GM06990 (cell line): ENCODE measurements at regions not wholly inside any gene's neighbourhood (a gene's known extent, or its start where the extent isn't known, plus 50 kb on each side); places are given as distances from the start of the nearest gene placed in this dataset.

Experiments
- DNase-seq: peaks from one replicate; pipeline ENCODE4 v3.0.0-alpha.2; 2011; ENCODE audit not compliant: insufficient read length; ENCODE audit errors: extremely low read depth
- H3K27me3 ChIP-seq: replicated peaks from 2 replicates; pipeline ENCODE4 v1.6.0; 2011; ENCODE audit warnings: low read length; ENCODE audit not compliant: control insufficient read depth, insufficient read depth
- H3K36me3 ChIP-seq: 2 replicates; pipeline ENCODE4 v1.5.1; 2011; ENCODE audit warnings: low read length; ENCODE audit not compliant: control insufficient read depth, insufficient read depth
- H3K4me3 ChIP-seq: replicated peaks from 2 replicates; pipeline ENCODE4 v1.5.1; 2011; ENCODE audit warnings: low read depth, mild to moderate bottlenecking, control low read depth, low read length
- TF ChIP-seq, protein P1 (sequence below): IDR thresholded peaks from 2 replicates; pipeline ENCODE4 v1.5.1; 2011; ENCODE audit warnings: low read length, control low read depth, mild to moderate bottlenecking, inconsistent platforms; ENCODE audit not compliant: insufficient read depth, poor library complexity, severe bottlenecking

DNA sequence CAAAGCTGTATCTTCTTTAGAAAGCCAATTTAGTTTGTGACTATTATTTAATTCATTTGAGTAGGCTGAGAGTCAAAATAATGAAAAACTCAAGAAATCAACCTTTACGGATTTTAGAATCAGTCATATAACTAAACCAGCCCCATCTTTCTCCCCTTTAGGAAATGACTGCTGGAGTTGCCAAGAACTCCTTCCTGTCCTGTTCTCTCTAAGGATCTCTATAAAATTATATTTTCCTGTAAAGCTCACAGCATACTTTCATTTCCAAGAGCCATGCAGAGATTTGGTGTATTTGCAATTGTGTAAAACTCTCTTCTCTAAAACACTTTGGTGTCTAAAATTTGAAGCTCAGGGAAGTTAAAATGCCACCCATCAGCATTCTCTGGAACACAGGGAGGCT lies 323.4 kb upstream of the GBE1 start:
- no peak for DNase-seq
- Histone ChIP-seq H3K4me3 (no peak overlapping the region), H3K36me3 (no peaks in the 10 kb centered on the region), H3K27me3 (no peaks in the 10 kb centered on the region)
- TF ChIP-seq, protein P1, sequence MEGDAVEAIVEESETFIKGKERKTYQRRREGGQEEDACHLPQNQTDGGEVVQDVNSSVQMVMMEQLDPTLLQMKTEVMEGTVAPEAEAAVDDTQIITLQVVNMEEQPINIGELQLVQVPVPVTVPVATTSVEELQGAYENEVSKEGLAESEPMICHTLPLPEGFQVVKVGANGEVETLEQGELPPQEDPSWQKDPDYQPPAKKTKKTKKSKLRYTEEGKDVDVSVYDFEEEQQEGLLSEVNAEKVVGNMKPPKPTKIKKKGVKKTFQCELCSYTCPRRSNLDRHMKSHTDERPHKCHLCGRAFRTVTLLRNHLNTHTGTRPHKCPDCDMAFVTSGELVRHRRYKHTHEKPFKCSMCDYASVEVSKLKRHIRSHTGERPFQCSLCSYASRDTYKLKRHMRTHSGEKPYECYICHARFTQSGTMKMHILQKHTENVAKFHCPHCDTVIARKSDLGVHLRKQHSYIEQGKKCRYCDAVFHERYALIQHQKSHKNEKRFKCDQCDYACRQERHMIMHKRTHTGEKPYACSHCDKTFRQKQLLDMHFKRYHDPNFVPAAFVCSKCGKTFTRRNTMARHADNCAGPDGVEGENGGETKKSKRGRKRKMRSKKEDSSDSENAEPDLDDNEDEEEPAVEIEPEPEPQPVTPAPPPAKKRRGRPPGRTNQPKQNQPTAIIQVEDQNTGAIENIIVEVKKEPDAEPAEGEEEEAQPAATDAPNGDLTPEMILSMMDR, result no peak

DNA sequence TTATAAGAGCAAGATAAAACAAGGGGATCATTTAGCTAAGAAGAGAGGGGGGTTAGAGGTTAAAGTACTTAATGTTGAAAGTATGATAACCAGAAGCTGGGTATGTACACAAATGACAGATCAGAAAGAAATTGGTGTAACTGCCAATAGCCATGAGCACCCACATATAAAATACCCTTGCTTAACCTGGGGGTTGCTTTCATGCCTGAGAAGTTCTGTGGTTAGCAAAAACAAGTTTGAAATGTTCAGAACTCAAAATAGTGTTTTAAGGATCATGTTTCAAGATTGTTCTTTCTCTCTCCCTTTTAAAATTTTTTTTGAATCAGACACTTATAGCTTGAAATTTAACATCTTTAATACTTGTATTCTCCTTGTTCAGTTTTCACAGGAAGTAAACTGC lies 321.4 kb upstream of the GBE1 start:
- H3K36me3 ChIP-seq, result no peaks in the 10 kb centered on the region
- DNase-seq, result no peak
- no peak overlapping the region for H3K4me3 ChIP-seq
- TF ChIP-seq, protein P1, result no peak
- no peaks in the 10 kb centered on the region for H3K27me3 ChIP-seq

DNA sequence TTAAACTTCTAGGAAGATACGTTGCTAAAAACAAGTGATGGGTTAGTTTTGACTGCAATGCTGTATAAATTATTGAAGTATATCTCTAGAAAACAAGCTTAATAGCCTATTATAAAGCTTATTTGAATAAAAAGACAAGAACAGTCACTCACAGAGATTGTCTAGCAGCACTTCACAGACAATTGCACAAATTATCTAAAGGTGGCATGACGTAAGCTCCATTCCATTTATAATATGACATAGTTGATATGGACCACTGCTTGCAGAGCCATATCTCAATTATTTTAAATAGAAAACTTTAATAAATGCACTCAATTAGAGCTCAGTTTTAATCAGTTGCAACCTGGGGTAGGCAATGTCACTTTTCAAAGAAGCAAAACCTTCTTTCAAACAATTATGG lies 319.9 kb upstream of the GBE1 start:
- H3K4me3 ChIP-seq, result no peak overlapping the region
- H3K27me3 ChIP-seq, result no peaks in the 10 kb centered on the region
- TF ChIP-seq, protein P1, result no peak
- no peak for DNase-seq
- H3K36me3 ChIP-seq, result no peaks in the 10 kb centered on the region

DNA sequence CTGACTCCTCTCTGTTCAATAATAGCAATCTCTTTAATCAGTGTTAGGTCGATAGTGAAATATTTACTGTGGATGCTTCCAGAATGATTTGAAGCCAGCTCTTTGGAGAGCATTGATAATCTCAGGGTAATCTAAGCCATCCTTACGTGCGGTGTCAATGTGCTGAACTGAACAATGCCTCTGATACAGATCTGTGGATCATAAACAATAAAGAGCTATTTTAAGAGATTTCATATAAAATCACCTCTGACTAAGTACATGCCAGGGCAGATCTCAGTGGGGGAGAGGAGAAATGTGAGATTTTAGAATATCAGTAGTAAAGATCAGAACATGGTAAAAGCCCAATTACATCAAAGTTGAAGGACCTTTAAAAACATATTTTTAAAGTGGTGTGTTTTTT lies 319.3 kb upstream of the GBE1 start:
- no peaks in the 10 kb centered on the region for H3K36me3 ChIP-seq
- DNase-seq, result no peak
- no peak overlapping the region for H3K4me3 ChIP-seq
- TF ChIP-seq, protein P1, result no peak
- no peaks in the 10 kb centered on the region for H3K27me3 ChIP-seq

DNA sequence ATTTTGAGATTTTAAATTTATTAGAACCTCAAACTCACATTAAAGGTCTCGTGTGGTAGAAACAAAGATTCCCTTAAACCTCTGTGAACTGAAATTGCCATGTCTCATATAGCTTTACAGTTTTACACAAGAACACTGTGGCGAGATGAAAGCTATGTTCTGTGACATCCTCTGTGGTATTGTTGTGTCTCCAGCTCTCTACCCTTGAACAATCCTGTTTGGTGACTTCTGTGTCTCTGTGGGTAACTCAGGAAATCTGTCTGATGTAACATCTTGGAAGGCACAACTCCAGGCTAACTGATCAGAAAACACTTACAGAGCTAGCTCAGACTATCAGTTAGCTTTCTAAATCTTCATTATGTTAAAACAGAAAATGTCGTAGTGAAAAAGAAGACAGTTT lies 318.8 kb upstream of the GBE1 start:
- TF ChIP-seq, protein P1, result no peak
- Histone ChIP-seq H3K27me3 (no peaks in the 10 kb centered on the region), H3K36me3 (no peaks in the 10 kb centered on the region), H3K4me3 (no peak overlapping the region)
- DNase-seq, result no peak

DNA sequence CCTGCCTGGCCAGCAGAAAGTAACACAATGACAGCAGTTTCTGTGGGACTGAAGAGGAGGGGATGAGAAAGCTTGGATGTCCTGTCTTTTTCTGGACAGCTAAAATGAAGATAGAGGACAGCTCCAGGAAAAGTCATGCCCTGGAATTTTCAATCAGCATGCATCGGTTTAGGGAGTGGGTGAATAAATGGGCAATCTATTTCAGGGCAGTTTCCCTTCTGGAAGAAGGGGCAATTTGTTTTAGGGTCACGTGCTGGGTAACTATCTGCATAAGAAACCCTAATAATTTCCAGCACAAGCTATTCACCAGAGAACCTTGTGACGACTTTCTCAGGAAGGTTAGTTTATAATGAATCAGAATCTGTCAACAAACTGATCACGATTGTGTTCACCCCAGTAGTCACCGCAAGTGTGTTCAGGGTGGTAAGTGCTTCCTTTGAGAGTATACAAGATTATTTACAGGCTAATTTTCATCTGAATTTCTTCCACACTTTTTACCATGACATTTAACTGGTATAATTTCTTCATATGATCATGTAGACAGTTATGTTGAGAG lies 318.0 kb upstream of the GBE1 start:
- TF ChIP-seq, protein P1, result no peak
- no peak for DNase-seq
- H3K4me3 ChIP-seq, result no peak overlapping the region
- H3K27me3 ChIP-seq, result no peaks in the 10 kb centered on the region
- H3K36me3 ChIP-seq, result no peaks in the 10 kb centered on the region
